ENCODE measurements at regions not wholly inside any gene's neighbourhood (a gene's known extent, or its start where the extent isn't known, plus 50 kb on each side); places are given as distances from the start of the nearest gene placed in this dataset.

DNA sequence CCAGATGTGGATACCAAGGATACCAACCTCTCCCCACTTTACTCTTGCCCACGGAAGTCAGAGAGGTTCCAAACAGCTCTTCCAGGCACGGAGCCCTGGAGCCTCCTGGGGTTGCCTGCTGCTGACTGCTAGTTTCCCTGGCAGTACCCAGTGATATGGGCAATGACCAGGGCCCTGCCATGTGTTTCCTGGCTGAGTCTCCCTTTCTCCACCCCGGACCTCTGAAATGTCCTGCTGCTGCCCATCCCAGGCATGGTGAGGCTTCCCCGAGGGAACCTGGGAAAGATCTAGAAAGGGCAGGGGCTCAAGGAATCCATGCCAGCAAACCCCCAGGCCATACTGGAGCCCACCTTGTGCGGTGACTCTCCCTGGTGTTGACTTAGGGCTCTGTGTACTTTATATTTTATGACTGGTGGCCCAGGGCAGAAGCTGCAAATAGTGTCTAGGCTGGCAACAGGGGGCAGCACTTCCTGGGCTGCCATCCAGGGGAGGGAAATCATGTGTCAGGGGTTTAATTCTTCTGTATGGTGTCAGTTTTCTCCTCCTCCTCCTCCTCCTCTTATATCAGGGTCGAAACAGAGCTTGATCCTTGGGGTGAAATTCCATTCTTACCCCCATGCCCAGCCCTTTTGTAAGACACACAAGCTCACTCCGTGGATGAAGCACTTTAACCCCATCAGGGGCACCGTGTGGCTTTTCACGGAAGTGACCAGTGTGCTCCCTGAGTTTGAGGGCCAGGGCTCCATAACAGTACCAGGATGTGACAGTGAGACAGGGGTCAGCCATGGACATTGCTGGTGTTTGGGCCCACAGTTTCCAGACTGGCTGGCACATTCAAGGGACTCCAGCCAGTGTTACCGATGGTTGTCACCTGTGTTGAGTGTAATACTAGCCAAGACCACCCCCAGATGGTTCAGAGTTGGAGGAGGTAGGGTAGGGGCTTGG, 62.4 kb upstream of the GDF10 start:
- no peak for DNase-seq

DNA sequence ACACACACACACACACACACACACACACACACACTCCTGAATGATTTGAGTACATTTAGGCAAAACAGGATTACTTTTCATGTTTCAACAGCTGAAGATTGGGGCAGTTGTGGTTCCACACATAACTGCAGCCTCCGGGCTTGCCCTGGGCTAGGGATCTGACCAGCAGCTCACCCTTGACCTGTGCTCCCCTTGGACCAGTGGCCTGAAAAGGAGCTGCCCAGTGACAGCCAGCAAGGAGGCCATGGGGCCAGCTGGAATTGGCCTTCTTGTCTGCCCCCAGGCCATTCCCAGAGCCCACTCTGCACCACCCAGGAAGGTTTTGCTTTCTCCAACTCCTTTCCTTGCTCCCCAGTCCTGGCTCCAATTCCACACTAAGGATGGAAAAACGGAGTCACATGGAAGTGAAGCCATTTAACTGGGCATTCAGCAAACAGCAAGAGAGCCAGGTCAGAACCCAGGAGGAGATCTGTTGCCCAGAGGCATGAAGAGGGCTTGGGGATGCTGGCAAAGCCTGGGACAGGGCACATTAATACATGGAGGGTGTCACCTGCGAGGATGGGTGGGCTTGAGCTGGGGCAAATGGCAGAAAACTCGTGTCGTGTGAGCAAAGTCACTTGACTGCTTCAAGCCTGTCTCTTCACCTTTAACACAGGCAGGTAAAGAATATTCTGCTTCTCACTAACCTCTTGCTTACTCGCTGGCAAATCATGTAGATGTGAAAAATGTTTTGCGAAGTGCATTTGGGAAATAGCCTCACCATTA, 61.5 kb upstream of the GDF10 start:
- no peak for DNase-seq

DNA sequence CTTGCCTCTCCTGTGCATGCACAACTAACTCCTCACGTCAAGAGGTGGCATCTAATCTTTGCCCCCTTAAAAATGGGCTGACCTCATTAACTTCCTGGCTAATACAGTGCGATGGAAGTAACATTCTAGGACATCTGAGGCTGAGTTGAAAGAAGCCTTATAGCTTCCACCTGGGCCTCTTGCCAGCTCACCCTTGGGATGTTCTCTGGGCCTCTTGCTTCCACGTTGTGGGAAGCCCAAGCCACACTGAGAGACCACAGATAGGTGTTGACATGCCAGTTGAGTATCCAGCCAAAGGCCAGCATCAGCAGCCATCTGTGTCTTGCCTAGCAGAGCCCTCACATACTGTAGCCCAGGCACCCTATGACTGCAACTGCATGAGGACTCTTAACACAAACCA, 60.8 kb upstream of the GDF10 start:
- DNase-seq = no peak

DNA sequence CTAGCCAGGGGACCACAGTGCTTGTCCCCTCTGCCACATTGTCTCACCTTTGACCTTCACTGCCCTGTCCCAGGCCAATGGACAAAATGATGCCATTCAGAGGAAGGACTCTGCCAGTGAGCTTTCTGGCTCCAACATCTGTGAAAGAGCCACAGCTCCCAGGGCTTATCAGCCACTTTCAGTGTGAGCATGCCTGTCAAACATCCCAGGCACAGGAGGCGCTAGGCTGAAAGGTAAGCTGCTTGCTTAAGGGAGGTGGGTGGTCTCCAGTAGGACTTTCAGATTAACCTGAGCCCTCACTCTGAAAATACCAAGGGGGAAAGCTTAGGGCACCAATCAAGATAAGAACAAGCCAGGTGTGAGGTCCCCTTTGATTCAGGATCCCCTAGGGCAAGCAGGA, 59.8 kb upstream of the GDF10 start:
- no peak for DNase-seq

GRCh38 chr10:47241256-47241655, 58.7 kb upstream of the GDF10 start:
- DNase-seq = no peak

- DNase-seq = no peak
Observed at GRCh38 chr10:47241946-47242867, 57.8 kb upstream of the GDF10 start.

DNA sequence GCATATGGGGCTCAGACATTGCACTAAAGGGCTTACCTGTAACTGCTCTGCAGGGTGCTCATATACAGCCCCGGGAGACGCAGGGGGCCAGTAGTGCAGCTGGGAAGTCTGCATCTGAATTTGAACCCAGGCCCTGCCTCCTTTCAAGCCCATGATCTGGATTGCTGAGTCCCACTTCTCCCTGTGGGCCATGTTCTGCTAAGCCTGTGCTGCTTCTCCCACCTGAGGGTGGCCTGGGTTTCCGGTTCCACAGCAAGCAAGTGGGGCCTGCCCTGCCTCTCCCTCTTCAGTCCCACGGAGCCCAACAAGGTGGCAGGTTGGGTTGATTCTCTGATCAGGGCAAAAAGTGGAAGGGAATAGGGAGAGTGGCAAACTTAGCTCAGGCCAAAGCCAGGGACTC, 56.6 kb upstream of the GDF10 start:
- no peak for DNase-seq

DNA sequence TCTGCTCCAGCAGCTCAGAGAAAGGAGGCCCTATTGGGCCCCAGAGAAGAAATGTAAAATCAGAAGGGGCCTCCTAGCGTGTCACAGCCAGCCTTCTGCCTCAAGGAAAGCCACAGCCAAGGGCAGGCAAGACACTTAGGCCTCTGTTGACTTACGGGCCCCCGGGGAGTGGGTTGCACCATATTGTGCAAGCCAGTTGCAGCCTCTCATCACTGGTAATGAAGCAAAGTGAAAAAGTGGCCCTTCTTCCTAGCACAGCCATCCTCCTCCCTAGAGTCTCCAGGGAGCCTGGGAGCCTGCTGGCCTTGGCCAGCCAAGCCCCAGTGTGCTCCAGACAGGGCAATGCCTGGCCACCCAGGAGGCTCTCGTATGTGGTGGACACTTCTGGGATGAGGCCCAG, 56.2 kb upstream of the GDF10 start:
- DNase-seq = no peak

DNA sequence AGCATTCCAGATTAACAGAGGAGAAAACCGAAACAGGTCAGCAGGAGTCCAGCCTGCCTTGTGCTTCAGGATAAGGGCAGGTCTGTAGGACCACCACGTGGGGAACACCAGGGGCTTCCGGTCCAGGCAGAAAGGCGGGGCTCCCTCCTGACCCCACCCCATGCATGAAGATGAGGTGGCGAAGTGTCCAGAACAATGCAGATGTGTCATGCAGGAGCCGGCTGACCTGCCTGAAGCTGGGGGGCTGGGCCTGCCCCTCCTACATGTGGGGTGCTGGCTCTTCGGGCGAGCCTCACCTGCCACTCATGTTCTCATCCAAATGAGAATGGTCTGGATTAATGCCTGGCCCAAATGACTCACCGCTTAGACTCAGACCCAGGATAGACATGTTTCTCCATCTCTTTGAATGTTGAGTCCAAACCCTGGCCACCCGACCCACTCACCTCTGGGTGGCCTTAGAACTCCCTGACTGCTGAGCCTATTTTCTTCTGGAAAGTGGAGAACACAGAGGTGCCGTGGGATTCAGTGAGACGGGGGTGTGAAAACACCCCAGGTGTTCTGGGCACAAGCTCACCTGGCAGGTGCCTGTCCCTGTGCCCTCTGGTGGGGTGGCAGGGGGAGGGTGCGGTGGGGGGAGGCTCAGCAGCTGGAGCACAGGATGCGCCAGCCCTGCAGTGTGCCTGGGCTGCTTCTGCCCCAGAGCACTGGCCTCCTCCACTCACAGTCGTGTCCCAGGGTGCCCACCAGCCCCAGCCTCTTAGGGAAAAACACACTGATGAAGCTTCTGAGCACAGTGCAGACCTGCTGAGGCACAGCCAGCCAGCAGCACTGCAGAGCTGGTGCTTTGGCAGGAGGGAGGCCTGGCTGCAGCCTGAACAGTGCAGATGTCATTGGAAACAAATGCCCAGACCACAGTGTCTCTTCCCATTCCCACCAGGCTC, 55.2 kb upstream of the GDF10 start:
- no peak for DNase-seq

GRCh38 chr10:47245731-47246350, 54.2 kb upstream of the GDF10 start:
- DNase-seq = no peak

GRCh38 chr10:47246406-47247147, 53.4 kb upstream of the GDF10 start:
- DNase-seq = no peak

DNA sequence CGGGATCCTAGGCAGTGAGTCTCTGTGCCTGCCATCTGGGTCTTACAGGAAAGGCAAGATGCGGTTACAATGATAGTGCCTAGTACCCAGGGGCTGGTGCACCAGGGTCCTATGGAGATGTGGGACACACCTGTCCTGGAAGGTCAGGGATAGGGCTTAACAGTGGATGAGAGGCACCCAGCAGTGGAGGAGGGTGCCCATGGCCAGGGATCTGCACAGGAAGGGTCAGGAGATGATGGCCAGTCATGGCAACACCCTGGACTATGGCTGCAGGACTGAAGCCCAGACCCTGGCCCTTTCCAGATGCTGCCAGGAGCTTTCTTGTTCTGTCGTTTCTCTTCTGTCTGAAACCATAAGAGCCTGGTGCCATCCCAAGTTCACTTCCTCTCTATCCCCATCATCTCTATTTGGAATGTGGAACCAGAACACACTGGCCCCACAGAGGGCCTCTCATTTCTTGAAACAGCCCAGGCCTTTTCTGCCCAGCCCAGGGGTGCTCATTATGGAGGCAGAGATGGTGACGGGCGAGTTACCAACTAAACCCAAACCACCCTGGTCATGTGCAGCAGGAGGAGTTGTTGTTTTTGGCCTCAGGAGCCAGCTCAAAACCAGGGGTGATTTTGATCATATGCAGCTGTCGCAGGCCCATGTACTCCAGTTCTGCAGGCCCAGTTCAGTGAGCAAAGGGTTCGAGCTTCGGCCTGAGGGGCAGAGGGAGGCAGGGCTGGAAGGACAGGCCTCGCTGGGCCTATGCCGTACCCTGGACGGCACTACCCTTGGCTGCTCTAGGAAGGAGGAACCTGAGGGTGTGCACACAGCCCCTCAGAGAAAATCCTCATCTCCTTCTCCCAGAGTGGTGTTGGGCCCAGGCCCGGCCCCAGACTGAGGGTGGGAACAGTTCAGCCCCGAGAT, 52.6 kb upstream of the GDF10 start:
- DNase-seq = no peak

GRCh38 chr10:47248386-47249090, 51.5 kb upstream of the GDF10 start:
- no peak for DNase-seq

DNA sequence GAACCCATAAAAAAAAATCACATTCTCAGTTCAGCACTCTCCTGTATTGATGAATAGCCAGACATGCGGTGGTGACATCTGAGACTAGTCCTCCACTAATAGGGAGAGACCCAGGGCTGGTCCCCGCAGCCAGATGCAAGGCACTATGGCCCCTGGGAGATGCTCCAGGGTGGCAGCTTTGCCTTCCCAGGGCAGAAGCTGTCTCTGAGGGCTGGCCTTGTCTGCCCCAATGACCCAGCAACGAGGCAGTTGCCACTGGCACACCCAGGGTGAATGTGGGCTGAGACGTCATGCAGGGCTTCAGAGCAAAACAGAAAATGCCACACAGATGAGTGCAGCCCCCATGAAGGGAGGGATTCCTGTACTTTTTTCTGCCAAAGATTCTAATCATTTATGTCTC, 50.1 kb upstream of the GDF10 start:
- DNase-seq = no peak
